NT2/D1 (cell line): ENCODE measurements at regions not wholly inside any gene's neighbourhood (a gene's known extent, or its start where the extent isn't known, plus 50 kb on each side); places are given as distances from the start of the nearest gene placed in this dataset.
"Not testable (repeated sequence)": the region's sequence is repeated elsewhere in the genome, so short reads cannot be mapped to it uniquely, and the experiment has no call there.

Experiments used
- SUZ12 ChIP-seq: IDR thresholded peaks from 2 replicates; pipeline ENCODE4 v1.6.1; 2011; ENCODE audit not compliant: insufficient read length, insufficient read depth; ENCODE audit errors: extremely low read depth
- YY1 ChIP-seq: IDR thresholded peaks from 2 replicates; pipeline ENCODE4 v1.6.1; 2011; ENCODE audit not compliant: insufficient read length, insufficient read depth
- ZNF274 ChIP-seq: IDR thresholded peaks from 2 replicates; pipeline ENCODE4 v1.6.1; 2011; ENCODE audit warnings: mild to moderate bottlenecking, low read depth, low read length

DNA sequence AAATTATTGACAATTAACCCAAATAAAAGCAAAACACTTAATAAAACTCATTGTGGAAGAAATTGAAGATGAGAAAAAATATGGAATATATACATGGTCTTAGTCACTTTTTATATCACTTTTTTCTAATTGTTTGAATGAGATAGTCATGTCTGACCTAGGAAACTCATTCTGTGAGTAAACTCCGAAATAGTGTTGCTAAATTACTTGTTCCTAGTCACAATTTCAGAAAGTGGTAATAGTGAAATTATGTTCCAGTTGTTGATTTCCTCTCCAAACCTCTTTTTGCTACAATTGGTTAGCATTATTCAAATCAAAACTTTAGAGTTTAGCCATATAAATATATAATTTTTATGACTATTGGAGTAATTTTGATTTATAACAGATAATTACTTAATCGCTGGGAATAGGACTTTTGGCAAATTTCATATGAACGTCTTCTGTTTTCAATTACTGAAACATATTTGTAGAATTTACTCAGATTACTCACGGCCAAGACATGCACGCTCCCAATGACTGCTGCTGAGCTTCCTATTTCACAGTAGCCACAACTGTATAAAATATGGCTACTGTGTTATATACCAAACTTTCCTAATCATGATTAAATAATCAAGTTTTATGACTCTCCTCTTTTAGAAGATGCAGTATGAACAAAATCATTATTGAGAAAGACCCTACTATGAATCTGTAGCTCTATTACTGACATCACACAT, 583.4 kb downstream of the PRIM2 start:
- not testable (repeated sequence) for TF ChIP-seq ZNF274, YY1, SUZ12
